Epithelial cell of proximal tubule (primary cell): ENCODE measurements at regions not wholly inside any gene's neighbourhood (a gene's known extent, or its start where the extent isn't known, plus 50 kb on each side); places are given as distances from the start of the nearest gene placed in this dataset.

Experiments
- DNase-seq: peaks from one replicate; pipeline ENCODE4 v3.0.0-alpha.2; 2011; ENCODE audit warnings: low read depth
- H3K4me3 ChIP-seq: 2 replicates; pipeline ENCODE4 v1.5.1; 2011; ENCODE audit warnings: low read depth, mild to moderate bottlenecking, low read length
- CTCF ChIP-seq: conservative IDR thresholded peaks from 2 replicates; pipeline ENCODE4 v1.5.1; 2012; ENCODE audit warnings: low read depth, mild to moderate bottlenecking, low read length

GRCh38 chr11:24060125-24060524 is 436.7 kb upstream of the LUZP2 start:
- H3K4me3 ChIP-seq, result no peak overlapping the region
- no peak for TF ChIP-seq CTCF
- no peak for DNase-seq

GRCh38 chr11:24064309-24064903 is 432.4 kb upstream of the LUZP2 start:
- no peak for TF ChIP-seq CTCF
- H3K4me3 ChIP-seq, result no peak overlapping the region
- DNase-seq, result no peak

- no peak for DNase-seq
- no peak overlapping the region for H3K4me3 ChIP-seq
- no peak for TF ChIP-seq CTCF
These were observed 428.7 kb upstream of the LUZP2 start for GRCh38 chr11:24068197-24068596.

- no peak for TF ChIP-seq CTCF
- DNase-seq, result no peak
- no peak overlapping the region for H3K4me3 ChIP-seq
These were observed 426.4 kb upstream of the LUZP2 start for GRCh38 chr11:24070435-24070834.

GRCh38 chr11:24078018-24078417 is 418.8 kb upstream of the LUZP2 start:
- H3K4me3 ChIP-seq, result no peak overlapping the region
- no peak for TF ChIP-seq CTCF
- DNase-seq, result no peak

GRCh38 chr11:24082241-24082640 is 414.6 kb upstream of the LUZP2 start:
- H3K4me3 ChIP-seq, result no peak overlapping the region
- DNase-seq, result no peak
- TF ChIP-seq CTCF, result no peak

- no peak for TF ChIP-seq CTCF
- no peak for DNase-seq
- H3K4me3 ChIP-seq, result no peak overlapping the region
These were observed 414.0 kb upstream of the LUZP2 start for GRCh38 chr11:24082860-24083259.
